Stimulated activated CD4-positive, alpha-beta T cell treated with anti-CD3 and anti-CD28 coated beads, Interleukin-2, amount 100 ng/mL, for 48 hours (primary cell): ENCODE measurements at regions not wholly inside any gene's neighbourhood (a gene's known extent, or its start where the extent isn't known, plus 50 kb on each side); places are given as distances from the start of the nearest gene placed in this dataset.
"Not testable (repeated sequence)": the region's sequence is repeated elsewhere in the genome, so short reads cannot be mapped to it uniquely, and the experiment has no call there.

Experiments
- DNase-seq, 2 donors: peaks; one replicate each; pipeline ENCODE4 v3.0.0-alpha.2; 2020

GRCh38 chr12:90489141-90489540 is 465.8 kb downstream of the CCER1 start:
- DNase-seq, result no peak

- DNase-seq, result no peak
Observed at GRCh38 chr12:90485560-90485959, 469.4 kb downstream of the CCER1 start.

- no peak for DNase-seq
Observed at GRCh38 chr12:90484094-90484493, 470.9 kb downstream of the CCER1 start.

- DNase-seq, result no peak
Observed at GRCh38 chr12:90481748-90482147, 473.2 kb downstream of the CCER1 start.

- DNase-seq, result no peak
Observed at GRCh38 chr12:90479237-90479636, 475.7 kb downstream of the CCER1 start.

- no peak for DNase-seq
Observed at GRCh38 chr12:90473831-90474230, 481.1 kb downstream of the CCER1 start.

- DNase-seq, result no peak
Observed at GRCh38 chr12:90460681-90461080, 494.3 kb downstream of the CCER1 start.

GRCh38 chr12:90456248-90456647 is 498.7 kb downstream of the CCER1 start:
- DNase-seq, result no peak

- DNase-seq, result no peak
Observed at GRCh38 chr12:90455756-90456155, 499.2 kb downstream of the CCER1 start.

GRCh38 chr12:90449611-90450010 is 505.4 kb downstream of the CCER1 start:
- DNase-seq, result no peak

GRCh38 chr12:90443466-90443865 is 511.5 kb downstream of the CCER1 start:
- not testable (repeated sequence) for DNase-seq

GRCh38 chr12:90441431-90441830 is 513.5 kb downstream of the CCER1 start:
- no peak for DNase-seq

- no peak for DNase-seq
Observed at GRCh38 chr12:90428881-90429280, 526.1 kb downstream of the CCER1 start.

GRCh38 chr12:90428465-90428864 is 526.5 kb downstream of the CCER1 start:
- DNase-seq, result no peak

- DNase-seq, result no peak
Observed at GRCh38 chr12:90423965-90424364, 531.0 kb downstream of the CCER1 start.

GRCh38 chr12:90410962-90411361 is 544.0 kb downstream of the CCER1 start:
- no peak for DNase-seq

GRCh38 chr12:90407841-90408240 is 547.1 kb downstream of the CCER1 start:
- DNase-seq, result no peak

- DNase-seq, result no peak
Observed at GRCh38 chr12:90404071-90404470, 550.9 kb downstream of the CCER1 start.

- DNase-seq, result no peak
Observed at GRCh38 chr12:90401185-90401584, 553.8 kb downstream of the CCER1 start.

- DNase-seq, result no peak
Observed at GRCh38 chr12:90399357-90399756, 555.6 kb downstream of the CCER1 start.

- DNase-seq, result no peak
Observed at GRCh38 chr12:90398285-90398836, 556.6 kb downstream of the CCER1 start.

- DNase-seq, result no peak
Observed at GRCh38 chr12:90396556-90396955, 558.4 kb downstream of the CCER1 start.

- DNase-seq, result no peak
Observed at GRCh38 chr12:90393652-90394051, 561.3 kb downstream of the CCER1 start.

GRCh38 chr12:90393089-90393488 is 561.9 kb downstream of the CCER1 start:
- no peak for DNase-seq

- no peak for DNase-seq
Observed at GRCh38 chr12:90390947-90391346, 564.0 kb downstream of the CCER1 start.

- DNase-seq, result no peak
Observed at GRCh38 chr12:90368081-90368480, 586.9 kb downstream of the CCER1 start.
